Glomerular visceral epithelial cell (primary cell): ENCODE measurements at regions not wholly inside any gene's neighbourhood (a gene's known extent, or its start where the extent isn't known, plus 50 kb on each side); places are given as distances from the start of the nearest gene placed in this dataset.

Experiments
- DNase-seq: peaks from one replicate; pipeline ENCODE4 v3.0.0-alpha.2; 2016; ENCODE audit errors: extremely low spot score

GRCh38 chr20:24718277-24718676 lies 230.8 kb upstream of the CST7 start:
- no peak for DNase-seq

- no peak for DNase-seq
Observed at GRCh38 chr20:24718696-24719095, 230.4 kb upstream of the CST7 start.

- no peak for DNase-seq
Observed at GRCh38 chr20:24720957-24721356, 228.1 kb upstream of the CST7 start.

- DNase-seq: no peak
Observed at GRCh38 chr20:24721891-24722568, 227.0 kb upstream of the CST7 start.

- DNase-seq: no peak
Observed at GRCh38 chr20:24722586-24722985, 226.5 kb upstream of the CST7 start.

- DNase-seq: no peak
Observed at GRCh38 chr20:24723186-24723585, 225.9 kb upstream of the CST7 start.

GRCh38 chr20:24723647-24724352 lies 225.3 kb upstream of the CST7 start:
- DNase-seq: no peak

GRCh38 chr20:24724982-24725533 lies 224.0 kb upstream of the CST7 start:
- no peak for DNase-seq

- no peak for DNase-seq
Observed at GRCh38 chr20:24727795-24728194, 221.3 kb upstream of the CST7 start.

GRCh38 chr20:24729896-24730605 lies 219.0 kb upstream of the CST7 start:
- DNase-seq: no peak

- no peak for DNase-seq
Observed at GRCh38 chr20:24730750-24731149, 218.3 kb upstream of the CST7 start.

- DNase-seq: no peak
Observed at GRCh38 chr20:24731312-24731711, 217.8 kb upstream of the CST7 start.

GRCh38 chr20:24732076-24732475 lies 217.0 kb upstream of the CST7 start:
- no peak for DNase-seq

- DNase-seq: no peak
Observed at GRCh38 chr20:24732599-24732998, 216.5 kb upstream of the CST7 start.

GRCh38 chr20:24733416-24733815 lies 215.7 kb upstream of the CST7 start:
- DNase-seq: no peak

GRCh38 chr20:24734139-24734538 lies 214.9 kb upstream of the CST7 start:
- no peak for DNase-seq

GRCh38 chr20:24735263-24735662 lies 213.8 kb upstream of the CST7 start:
- no peak for DNase-seq

GRCh38 chr20:24736131-24736843 lies 212.8 kb upstream of the CST7 start:
- no peak for DNase-seq

GRCh38 chr20:24736844-24737211 lies 212.2 kb upstream of the CST7 start:
- no peak for DNase-seq

GRCh38 chr20:24737212-24737850 lies 211.7 kb upstream of the CST7 start:
- DNase-seq: no peak

GRCh38 chr20:24738058-24738775 lies 210.9 kb upstream of the CST7 start:
- no peak for DNase-seq
